Psoas muscle (tissue), 7 donors: ENCODE measurements at regions not wholly inside any gene's neighbourhood (a gene's known extent, or its start where the extent isn't known, plus 50 kb on each side); places are given as distances from the start of the nearest gene placed in this dataset.

Source experiments
- ATAC-seq, 4 donors: fragments of 200-7000 bp; cut with Tn5 transposase; one replicate each; pipeline ENCODE4 v1.9.1; 2020; ENCODE audit warnings: moderate library complexity in 3 of 4, mild to moderate bottlenecking in 2 of 4
- DNase-seq, 2 donors: peaks; one replicate each; pipeline ENCODE4 v3.0.0-alpha.2; 2020
- H3K27ac ChIP-seq: fragments of 200-600 bp; one replicate; pipeline ENCODE4 v1.8.0; 2022
- H3K27me3 ChIP-seq, 3 donors: fragments of 200-600 bp in 1 of 3; one replicate each; pipeline versions ENCODE4 v1.6.1 to v1.8.0; 2013 to 2022; ENCODE audit warnings: low read length in 2 of 3, mild to moderate bottlenecking in 2 of 3, moderate library complexity in 1 of 3; ENCODE audit not compliant: insufficient read depth in 3 of 3
- H3K36me3 ChIP-seq, 2 donors: fragments of 200-600 bp in 1 of 2; one replicate each; pipeline versions ENCODE4 v1.6.1 to v1.8.0; 2013 to 2022; ENCODE audit warnings: low read depth in 1 of 2, mild to moderate bottlenecking in 1 of 2, moderate library complexity in 1 of 2; ENCODE audit not compliant: insufficient read depth in 1 of 2
- H3K4me1 ChIP-seq: fragments of 200-600 bp; one replicate; pipeline ENCODE4 v1.8.0; 2022
- H3K4me3 ChIP-seq: fragments of 200-600 bp; one replicate; pipeline ENCODE4 v1.8.0; 2022; ENCODE audit warnings: mild to moderate bottlenecking
- H3K9me3 ChIP-seq: fragments of 200-600 bp; one replicate; pipeline ENCODE4 v1.8.0; 2022
- WGBS, 3 donors: extraction: QIAGEN DNeasy Blood & Tissue Kit; methylation state at CpG; one replicate each; pipeline versions ENCODE4 v1.1.6 to v1.1.7; 2013; 5-methylcytosine and 5-hydroxymethylcytosine counted together
- intact Hi-C, 2 donors: fragments of 100-400 bp; cut with DNase I; formaldehyde crosslinking; loops; one replicate each; pipeline versions ENCODE4 v1.11.0 to v1.14.2; 2022
- TF ChIP-seq, protein P1 (sequence below): fragments of 200-600 bp; IDR thresholded peaks from one replicate; pipeline ENCODE4 v1.8.0; 2022; ENCODE audit warnings: antibody characterized with exemption
- donor health status: healthy with polysubstance abuse.
- donor health status: DM: no; HTN: no; CAD: no; lungs with moderate emphysema.
- donor health status: Bipolar disorder and iron deficiency.
- donor health status: healthy.
- donor health status: DM: yes; HTN: yes; CAD: no.
- donor health status: DM: no; HTN: no; CAD: no.
- donor health status: DM: yes; HTN: yes; CAD: no.

DNA sequence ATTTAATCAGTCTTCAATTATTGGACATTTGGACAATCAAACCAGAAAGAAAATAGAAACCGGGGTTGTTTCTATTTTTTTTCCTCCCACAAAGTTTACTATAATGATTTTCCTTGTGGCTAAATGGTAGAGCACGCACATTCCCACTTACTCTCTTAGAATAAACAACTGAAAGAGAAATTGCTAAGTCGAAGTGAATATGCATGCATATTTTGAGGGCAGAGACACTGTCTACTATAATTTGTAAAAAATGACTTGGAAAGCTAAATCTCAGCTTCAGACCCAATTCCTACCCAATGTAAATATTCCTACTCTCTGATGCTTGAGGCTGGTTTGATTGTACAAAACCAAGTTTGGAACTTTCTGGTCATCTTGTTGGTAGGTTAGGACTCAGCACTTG is 66.7 kb upstream of the PAX6 start:
- 80 to 86% (median 85%) methylated on average over 3 of the region's 3 CpGs for WGBS, 3 donors
- Histone ChIP-seq H3K36me3 (no peaks in the 10 kb centered on the region), H3K27ac (no peak overlapping the region), H3K9me3 (no peaks in the 10 kb centered on the region), H3K4me1 (no peaks in the 10 kb centered on the region), H3K27me3 (peaks cover 4 to 38% (median 6%) of the 10 kb centered on the region in 3 donors), H3K4me3 (no peak overlapping the region)
- ATAC-seq = no peak
- TF ChIP-seq, protein P1, sequence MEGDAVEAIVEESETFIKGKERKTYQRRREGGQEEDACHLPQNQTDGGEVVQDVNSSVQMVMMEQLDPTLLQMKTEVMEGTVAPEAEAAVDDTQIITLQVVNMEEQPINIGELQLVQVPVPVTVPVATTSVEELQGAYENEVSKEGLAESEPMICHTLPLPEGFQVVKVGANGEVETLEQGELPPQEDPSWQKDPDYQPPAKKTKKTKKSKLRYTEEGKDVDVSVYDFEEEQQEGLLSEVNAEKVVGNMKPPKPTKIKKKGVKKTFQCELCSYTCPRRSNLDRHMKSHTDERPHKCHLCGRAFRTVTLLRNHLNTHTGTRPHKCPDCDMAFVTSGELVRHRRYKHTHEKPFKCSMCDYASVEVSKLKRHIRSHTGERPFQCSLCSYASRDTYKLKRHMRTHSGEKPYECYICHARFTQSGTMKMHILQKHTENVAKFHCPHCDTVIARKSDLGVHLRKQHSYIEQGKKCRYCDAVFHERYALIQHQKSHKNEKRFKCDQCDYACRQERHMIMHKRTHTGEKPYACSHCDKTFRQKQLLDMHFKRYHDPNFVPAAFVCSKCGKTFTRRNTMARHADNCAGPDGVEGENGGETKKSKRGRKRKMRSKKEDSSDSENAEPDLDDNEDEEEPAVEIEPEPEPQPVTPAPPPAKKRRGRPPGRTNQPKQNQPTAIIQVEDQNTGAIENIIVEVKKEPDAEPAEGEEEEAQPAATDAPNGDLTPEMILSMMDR = no peak
- intact Hi-C loops = loop anchor here in 1 of 2 donors (5.0 to 10.0 kb wide), 2 partner anchors 483 to 646 kb away; no protein-coding TSS in a partner anchor
- no peak for DNase-seq

DNA sequence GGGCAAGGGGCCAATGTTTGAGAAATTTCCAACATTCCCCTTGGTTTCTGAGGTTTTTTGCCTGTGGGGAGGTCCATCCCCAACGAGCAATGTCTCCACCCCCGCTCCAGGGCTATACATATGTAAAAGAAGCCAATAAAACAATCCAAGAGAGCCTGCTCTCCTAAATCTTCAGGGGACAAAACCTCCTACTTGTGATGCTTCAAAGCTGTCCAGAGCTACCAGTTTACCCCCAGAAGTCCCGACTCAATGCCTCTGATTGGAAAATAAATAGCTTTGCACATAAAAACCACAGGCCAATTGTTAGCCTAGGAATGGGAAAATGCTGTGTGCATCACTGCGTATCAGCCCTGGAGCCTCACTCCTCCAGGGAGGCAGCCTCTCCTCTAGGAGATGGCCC is 66.0 kb upstream of the PAX6 start:
- DNase-seq = no peak
- H3K4me3 ChIP-seq = no peak overlapping the region
- no peaks in the 10 kb centered on the region for H3K4me1 ChIP-seq
- 36 to 38% (median 36%) methylated on average over 4 of the region's 4 CpGs for WGBS, 3 donors
- intact Hi-C loops = loop anchor here in 1 of 2 donors (5.0 to 10.0 kb wide), 2 partner anchors 482 to 645 kb away; no protein-coding TSS in a partner anchor
- peaks cover 2 to 33% (median 6%) of the 10 kb centered on the region in 3 donors for H3K27me3 ChIP-seq
- H3K36me3 ChIP-seq = no peaks in the 10 kb centered on the region
- TF ChIP-seq, protein P1 = no peak
- H3K27ac ChIP-seq = no peak overlapping the region
- no peaks in the 10 kb centered on the region for H3K9me3 ChIP-seq
- no peak for ATAC-seq

DNA sequence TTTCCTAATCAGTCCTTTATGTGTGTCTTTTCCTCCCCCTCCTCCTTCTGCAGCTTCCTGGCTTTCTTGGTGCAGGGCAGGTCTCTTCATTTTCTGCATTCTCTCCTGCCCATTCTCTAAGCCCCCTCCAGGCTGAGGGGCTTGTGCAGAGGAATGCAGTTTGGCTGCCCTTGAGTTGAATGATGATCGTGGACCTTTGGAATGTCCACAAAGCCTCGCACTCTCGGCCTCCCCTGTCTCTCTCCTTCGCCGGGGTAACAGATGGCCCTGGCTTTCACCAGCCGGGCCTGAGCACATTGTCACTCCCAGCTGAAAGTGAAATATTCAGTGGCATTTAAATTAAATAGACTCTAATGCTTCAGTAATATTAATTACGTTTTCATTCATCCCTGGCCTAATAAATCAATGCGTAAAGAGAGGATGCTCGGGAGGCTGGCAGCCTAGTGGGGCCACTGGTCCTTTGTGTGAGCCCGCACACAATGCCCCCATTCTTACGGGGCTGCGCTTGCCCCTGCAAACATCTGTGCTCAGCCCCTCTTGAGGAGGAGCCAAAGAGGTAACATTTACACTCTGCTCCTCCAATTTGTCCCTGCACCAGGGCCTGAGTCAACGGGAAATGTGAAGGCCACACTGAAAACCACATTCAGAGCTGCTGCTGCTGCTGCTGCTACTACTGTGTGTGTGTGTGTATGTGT is 64.9 kb upstream of the PAX6 start:
- H3K9me3 ChIP-seq = no peaks in the 10 kb centered on the region
- ATAC-seq (no peak), DNase-seq (no peak)
- H3K27ac ChIP-seq = no peak overlapping the region
- H3K4me1 ChIP-seq = no peaks in the 10 kb centered on the region
- TF ChIP-seq, protein P1 = no peak
- WGBS, 3 donors = 31% methylated on average over 13 of the region's 13 CpGs
- intact Hi-C loops = loop anchor here in 1 of 2 donors (5.0 to 10.0 kb wide), 2 partner anchors 481 to 644 kb away; no protein-coding TSS in a partner anchor
- no peak overlapping the region for H3K4me3 ChIP-seq
- no peaks in the 10 kb centered on the region for H3K36me3 ChIP-seq
- H3K27me3 ChIP-seq = peaks cover 3 to 37% (median 6%) of the 10 kb centered on the region in 3 donors

DNA sequence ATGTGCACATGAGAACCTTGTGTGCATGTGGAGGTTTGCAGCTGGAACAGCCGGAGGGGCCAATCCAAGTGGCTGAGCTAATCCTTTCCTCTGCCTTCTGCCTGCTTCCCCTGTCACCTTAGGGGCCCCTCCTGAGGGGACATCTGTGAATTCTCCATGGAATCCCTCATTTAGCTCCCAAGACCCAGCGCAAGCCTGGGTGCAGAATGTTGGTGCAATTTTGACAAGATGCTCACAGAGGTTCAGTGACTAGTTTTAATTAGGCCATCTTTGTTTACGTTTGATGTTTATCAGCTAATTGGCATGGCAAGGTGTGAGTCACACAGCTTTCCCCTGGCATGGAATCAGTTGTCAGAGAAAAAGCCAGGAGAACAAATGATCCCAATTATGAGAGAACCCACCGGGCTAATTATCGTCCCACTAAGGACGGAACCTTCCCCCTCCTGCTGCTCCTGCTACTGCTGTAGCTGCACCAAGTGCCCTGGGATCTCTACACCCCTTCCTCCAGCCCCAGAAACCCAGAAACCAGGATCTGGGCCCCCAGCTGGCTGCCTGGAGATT is 63.6 kb upstream of the PAX6 start:
- peaks cover 2 to 42% (median 6%) of the 10 kb centered on the region in 3 donors for H3K27me3 ChIP-seq

More for the DNA sequence above, 63.6 kb upstream of the PAX6 start:
- intact Hi-C loops = loop anchor here (5.0 to 10.0 kb wide), 6 partner anchors 232 to 767 kb away; no protein-coding TSS in a partner anchor
- no peaks in the 10 kb centered on the region for H3K36me3 ChIP-seq
- TF ChIP-seq, protein P1 = no peak
- H3K4me3 ChIP-seq = no peak overlapping the region
- DNase-seq (no peak), ATAC-seq (no peak)
- H3K4me1 ChIP-seq = no peaks in the 10 kb centered on the region
- H3K9me3 ChIP-seq = no peaks in the 10 kb centered on the region
- H3K27ac ChIP-seq = no peak overlapping the region
- 33 to 40% (median 33%) methylated on average over 6 of the region's 6 CpGs for WGBS, 3 donors
